Gastroesophageal sphincter (tissue), 4 donors: ENCODE measurements at regions not wholly inside any gene's neighbourhood (a gene's known extent, or its start where the extent isn't known, plus 50 kb on each side); places are given as distances from the start of the nearest gene placed in this dataset.
A peak's percentile ranks its signal among the peaks of the same experiment; 100 is the strongest.

Experiments
- ATAC-seq: fragments of 150-250 bp; one replicate; pipeline ENCODE4 v1.9.1; 2016; ENCODE audit warnings: mild to moderate bottlenecking, moderate library complexity
- H3K27ac ChIP-seq, 4 donors: fragments of 200-600 bp; sonication (generic) in 3 of 4; 1 replicate in 3 of 4; 2 replicates in 1 of 4; pipeline ENCODE4 v1.5.1; 2016 to 2019
- H3K27me3 ChIP-seq: fragments of 200-600 bp; sonication (generic); one replicate; pipeline ENCODE4 v1.5.1; 2019
- H3K36me3 ChIP-seq, 2 donors: fragments of 200-600 bp; sonication (generic); one replicate each; pipeline ENCODE4 v1.5.1; 2019; ENCODE audit warnings: control low read depth in 1 of 2
- H3K4me1 ChIP-seq, 3 donors: fragments of 200-600 bp; sonication (generic); 1 replicate in 2 of 3; 2 replicates in 1 of 3; pipeline ENCODE4 v1.5.1; 2016 to 2019; ENCODE audit warnings: control low read depth in 2 of 3
- H3K4me3 ChIP-seq, 2 donors: fragments of 200-600 bp; sonication (generic); one replicate each; pipeline ENCODE4 v1.5.1; 2019; ENCODE audit warnings: mild to moderate bottlenecking in 1 of 2, moderate library complexity in 1 of 2
- H3K9me3 ChIP-seq, 3 donors: fragments of 200-600 bp; sonication (generic); one replicate each; pipeline ENCODE4 v1.5.1; 2017 to 2019; ENCODE audit warnings: control low read depth in 2 of 3
- EP300 ChIP-seq: sonication (generic); formaldehyde crosslinking; IDR thresholded peaks from one replicate; pipeline ENCODE4 v1.6.1; 2017; ENCODE audit warnings: antibody characterized with exemption, mild to moderate bottlenecking
- POLR2A ChIP-seq, 2 donors: fragments of 450-650 bp; IDR thresholded peaks; one replicate each; pipeline ENCODE4 v1.6.1; 2017; ENCODE audit warnings: antibody characterized with exemption in 2 of 2, mild to moderate bottlenecking in 2 of 2, moderate library complexity in 1 of 2
- POLR2AphosphoS5 ChIP-seq: sonication (generic); formaldehyde crosslinking; IDR thresholded peaks from one replicate; pipeline ENCODE4 v1.6.1; 2017; ENCODE audit warnings: antibody characterized with exemption
- WGBS, 2 donors: methylation state at CpG; one replicate each; pipeline ENCODE4 v1.1.5; 2018; ENCODE audit warnings: low coverage in 1 of 2; 5-methylcytosine and 5-hydroxymethylcytosine counted together
- TF ChIP-seq, protein P1 (sequence below), 4 experiments: fragments of 200-600 bp in 2 of 4; fragments of 450-650 bp in 2 of 4; sonication (generic) in 1 of 4; IDR thresholded peaks; one replicate each; pipeline ENCODE4 v1.5.1; 2017 to 2019; ENCODE audit warnings: antibody characterized with exemption in 4 of 4, mild to moderate bottlenecking in 2 of 4, moderate library complexity in 2 of 4

DNA sequence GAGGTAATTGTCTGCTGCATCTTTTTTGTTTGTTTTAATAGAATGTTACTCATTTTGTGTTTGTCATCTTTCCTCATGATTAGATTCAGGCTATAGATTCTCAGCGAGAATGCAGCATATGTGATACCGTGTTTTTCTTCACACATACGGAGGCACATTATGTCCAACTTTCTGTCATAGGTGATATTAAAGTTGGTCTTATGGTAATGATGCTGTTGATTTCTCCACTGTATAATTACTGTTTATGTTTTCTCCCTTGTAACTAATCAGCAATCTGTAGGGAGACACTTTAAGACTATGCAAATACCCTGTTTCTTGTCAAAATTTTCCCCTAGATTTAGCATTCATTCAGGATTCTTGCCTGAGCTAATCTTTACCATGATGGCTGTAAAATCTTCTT lies 87.6 kb downstream of the CLDN1 start:
- Histone ChIP-seq H3K4me1 (no peaks in the 10 kb centered on the region), H3K9me3 (peaks cover 0 to 9% (median 0%) of the 10 kb centered on the region in 3 donors), H3K36me3 (no peaks in the 10 kb centered on the region), H3K4me3 (no peak overlapping the region), H3K27ac (no peak overlapping the region), H3K27me3 (no peaks in the 10 kb centered on the region)
- WGBS, 2 donors = 84 to 90% methylated on average over 2 to 3 of the region's 3 CpGs
- ATAC-seq = no peak
- TF ChIP-seq, protein P1, sequence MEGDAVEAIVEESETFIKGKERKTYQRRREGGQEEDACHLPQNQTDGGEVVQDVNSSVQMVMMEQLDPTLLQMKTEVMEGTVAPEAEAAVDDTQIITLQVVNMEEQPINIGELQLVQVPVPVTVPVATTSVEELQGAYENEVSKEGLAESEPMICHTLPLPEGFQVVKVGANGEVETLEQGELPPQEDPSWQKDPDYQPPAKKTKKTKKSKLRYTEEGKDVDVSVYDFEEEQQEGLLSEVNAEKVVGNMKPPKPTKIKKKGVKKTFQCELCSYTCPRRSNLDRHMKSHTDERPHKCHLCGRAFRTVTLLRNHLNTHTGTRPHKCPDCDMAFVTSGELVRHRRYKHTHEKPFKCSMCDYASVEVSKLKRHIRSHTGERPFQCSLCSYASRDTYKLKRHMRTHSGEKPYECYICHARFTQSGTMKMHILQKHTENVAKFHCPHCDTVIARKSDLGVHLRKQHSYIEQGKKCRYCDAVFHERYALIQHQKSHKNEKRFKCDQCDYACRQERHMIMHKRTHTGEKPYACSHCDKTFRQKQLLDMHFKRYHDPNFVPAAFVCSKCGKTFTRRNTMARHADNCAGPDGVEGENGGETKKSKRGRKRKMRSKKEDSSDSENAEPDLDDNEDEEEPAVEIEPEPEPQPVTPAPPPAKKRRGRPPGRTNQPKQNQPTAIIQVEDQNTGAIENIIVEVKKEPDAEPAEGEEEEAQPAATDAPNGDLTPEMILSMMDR (IDR thresholded peaks at IDR 0.05) = no peak
- TF ChIP-seq POLR2AphosphoS5 (no peak), EP300 (no peak), POLR2A (IDR thresholded peaks at IDR 0.05) (no peak)

DNA sequence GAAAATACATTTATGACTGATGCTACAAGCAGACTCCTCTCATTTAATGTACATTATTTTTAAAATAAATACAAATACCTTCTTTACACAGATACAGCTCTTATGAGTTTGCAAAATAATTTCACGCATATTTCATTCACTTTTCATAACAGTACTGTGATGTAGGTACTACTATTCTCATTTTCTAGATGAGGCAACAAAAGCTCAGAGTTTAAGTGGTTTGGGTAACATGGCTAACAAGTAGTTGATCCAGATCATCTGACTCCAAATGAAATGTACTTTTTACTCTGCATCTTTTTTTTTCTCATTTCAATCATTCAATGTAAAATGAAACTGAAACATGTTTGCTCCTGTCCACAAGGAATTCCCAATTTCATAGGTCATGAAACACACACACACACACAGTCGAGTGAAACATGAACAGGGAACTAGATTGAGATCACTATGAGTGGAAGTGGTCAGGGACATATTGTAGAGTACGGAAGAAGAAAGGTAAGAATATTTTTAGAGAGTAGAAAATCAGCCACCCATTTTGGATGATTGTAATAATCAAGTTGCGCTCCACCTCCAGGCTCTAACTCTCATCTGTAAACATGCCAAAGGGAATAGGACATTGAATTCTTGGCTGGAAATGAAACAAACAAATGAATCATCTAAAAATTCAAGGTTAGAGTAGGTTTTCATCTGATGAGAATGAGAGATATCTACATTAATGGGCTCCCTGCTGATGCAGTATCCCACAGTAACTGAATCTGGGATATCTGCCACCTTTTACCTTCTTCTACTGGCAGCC lies 92.4 kb downstream of the CLDN1 start:
- no peaks in the 10 kb centered on the region for H3K27me3 ChIP-seq
- no peak overlapping the region for H3K4me3 ChIP-seq
- H3K9me3 ChIP-seq = no peaks in the 10 kb centered on the region
- 81 to 90% methylated on average over 2 to 4 of the region's 4 CpGs for WGBS, 2 donors
- H3K4me1 ChIP-seq = no peaks in the 10 kb centered on the region
- ATAC-seq = no peak
- no peak overlapping the region for H3K27ac ChIP-seq
- no peaks in the 10 kb centered on the region for H3K36me3 ChIP-seq
- TF ChIP-seq POLR2A (IDR thresholded peaks at IDR 0.05) (no peak), EP300 (no peak), POLR2AphosphoS5 (no peak)
- TF ChIP-seq, protein P1 (IDR thresholded peaks at IDR 0.05) = no peak

DNA sequence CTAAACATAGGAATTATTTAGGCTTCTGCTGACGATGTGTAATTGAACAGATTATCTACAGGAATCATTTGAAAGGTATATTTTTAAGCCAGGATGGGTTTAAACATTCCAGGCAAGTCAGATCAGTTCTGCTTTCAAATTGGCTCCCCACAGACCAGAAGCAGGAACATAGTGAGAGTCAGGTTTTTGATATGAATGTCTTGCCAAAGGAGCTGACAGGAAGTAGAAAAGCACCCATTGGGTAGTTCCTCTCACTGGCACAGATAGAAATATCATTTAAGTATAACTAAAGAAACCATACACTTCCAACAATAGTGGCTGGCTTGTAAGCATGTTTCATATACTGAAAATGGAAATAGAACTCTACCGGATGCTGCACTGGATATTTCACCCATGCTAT lies 95.2 kb downstream of the CLDN1 start:
- H3K27ac ChIP-seq = no peak overlapping the region
- no peak for ATAC-seq
- no peaks in the 10 kb centered on the region for H3K36me3 ChIP-seq
- H3K27me3 ChIP-seq = no peaks in the 10 kb centered on the region
- H3K4me3 ChIP-seq = no peak overlapping the region
- H3K9me3 ChIP-seq = no peaks in the 10 kb centered on the region
- TF ChIP-seq, protein P1 (IDR thresholded peaks at IDR 0.05) = no peak
- TF ChIP-seq EP300 (no peak), POLR2A (IDR thresholded peaks at IDR 0.05) (no peak), POLR2AphosphoS5 (no peak)
- H3K4me1 ChIP-seq = no peaks in the 10 kb centered on the region
- 71 to 86% methylated on average over 2 of the region's 2 CpGs for WGBS, 2 donors

DNA sequence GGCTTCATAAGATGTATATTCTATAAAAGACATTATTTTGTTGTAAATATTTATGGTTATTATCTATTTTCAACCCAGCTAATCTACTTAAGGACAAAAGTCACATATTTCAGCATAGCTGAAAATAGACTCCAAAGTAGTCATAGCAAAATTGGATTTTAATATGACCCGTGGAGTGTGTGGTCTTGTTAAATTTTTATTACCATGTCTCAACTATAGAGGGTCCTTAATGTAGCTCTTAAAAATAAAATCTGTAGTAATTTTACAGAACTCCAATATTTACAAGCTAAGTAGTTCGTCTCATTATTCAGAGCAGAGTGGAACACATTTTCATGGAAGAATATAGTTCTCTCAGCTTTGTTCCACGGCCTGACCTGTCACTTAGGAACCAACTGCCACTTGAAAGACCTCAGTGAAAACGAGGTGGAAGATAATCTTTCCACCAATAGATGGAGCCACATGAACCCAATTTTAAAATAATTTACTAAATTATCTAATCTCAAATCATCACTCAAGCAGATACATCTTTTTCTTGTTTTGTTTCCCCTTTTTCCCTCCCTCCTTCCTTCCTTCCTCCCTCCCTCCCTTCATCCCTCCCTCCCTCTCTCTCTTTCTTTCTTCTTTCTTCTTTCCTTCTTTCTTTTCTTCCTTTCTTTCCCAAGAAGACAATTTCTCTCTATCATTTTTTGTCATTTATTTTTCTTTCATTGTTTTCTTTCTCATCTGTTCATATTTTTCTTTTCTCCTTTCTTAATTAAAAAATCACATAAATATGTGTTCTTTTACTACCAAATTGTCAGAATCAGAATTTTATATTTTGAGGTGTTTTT lies 97.2 kb downstream of the CLDN1 start:
- no peak for TF ChIP-seq EP300
- TF ChIP-seq, protein P1 (IDR thresholded peaks at IDR 0.05) = peak in 2 of 4 experiments; percentile 39 to 53
- ATAC-seq = no peak
- Histone ChIP-seq H3K9me3 (no peaks in the 10 kb centered on the region), H3K4me3 (no peak overlapping the region), H3K27me3 (no peaks in the 10 kb centered on the region), H3K36me3 (no peaks in the 10 kb centered on the region), H3K4me1 (no peaks in the 10 kb centered on the region), H3K27ac (no peak overlapping the region)
- WGBS, 2 donors = 24 to 39% methylated on average over 4 of the region's 4 CpGs
